ENCODE measurements at regions not wholly inside any gene's neighbourhood (a gene's known extent, or its start where the extent isn't known, plus 50 kb on each side); places are given as distances from the start of the nearest gene placed in this dataset.

DNA sequence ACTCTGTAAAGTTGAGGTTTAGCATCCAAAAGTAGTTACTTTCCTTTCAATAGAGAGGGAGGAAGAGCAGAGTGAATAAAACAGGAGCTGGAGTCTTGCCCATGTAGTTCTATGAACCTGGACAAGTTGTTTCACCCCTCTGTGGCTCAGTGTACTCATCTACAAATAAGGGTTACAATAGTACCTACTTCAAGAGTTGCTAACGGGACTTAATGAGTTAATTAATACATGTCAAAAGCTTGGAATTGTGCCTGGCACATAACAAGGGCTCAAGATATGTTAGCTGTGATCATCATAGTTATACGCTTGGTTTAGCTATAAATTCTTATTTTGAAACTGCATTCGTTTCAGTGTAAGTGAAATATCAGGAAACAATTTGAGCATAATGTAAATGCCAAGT, 388.5 kb upstream of the THBS1 start:
- no peaks in the 10 kb centered on the region for H3K9me3 ChIP-seq (ENCODE audit: control insufficient read depth, insufficient read depth, low read length)
- no peak overlapping the region for H3K9ac ChIP-seq (ENCODE audit: low read depth, low read length)
- no peaks in the 10 kb centered on the region for H3K4me1 ChIP-seq (ENCODE audit: insufficient read depth, low read length)
- H3K36me3 ChIP-seq (ENCODE audit: insufficient read depth, low read length): no peaks in the 10 kb centered on the region

GRCh38 chr15:39192979-39193560, 387.8 kb upstream of the THBS1 start:
- Histone ChIP-seq H3K36me3 (ENCODE audit: insufficient read depth, low read length) (no peaks in the 10 kb centered on the region), H3K4me1 (ENCODE audit: insufficient read depth, low read length) (no peaks in the 10 kb centered on the region)

DNA sequence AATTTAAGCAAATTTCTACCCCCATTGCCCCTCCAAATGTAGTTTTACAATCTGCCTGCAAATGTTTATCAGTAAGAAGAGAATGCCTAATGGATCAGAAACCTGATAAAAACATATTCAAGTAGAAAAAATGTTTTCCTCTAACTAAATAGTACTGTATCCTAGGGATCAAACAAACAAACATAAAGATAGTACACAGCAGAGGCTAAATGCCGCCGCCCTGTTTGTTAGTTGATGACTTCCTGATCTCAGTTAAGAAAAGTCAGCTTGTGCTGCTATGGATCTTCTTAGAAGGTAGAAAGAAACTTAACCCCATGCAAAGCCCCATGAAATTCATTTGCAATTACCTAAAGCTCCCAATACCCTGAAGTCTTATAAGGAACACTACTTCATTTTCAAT, 387.3 kb upstream of the THBS1 start:
- Histone ChIP-seq H3K36me3 (ENCODE audit: insufficient read depth, low read length) (no peaks in the 10 kb centered on the region), H3K9ac (ENCODE audit: low read depth, low read length) (no peak overlapping the region), H3K4me1 (ENCODE audit: insufficient read depth, low read length) (no peaks in the 10 kb centered on the region), H3K9me3 (ENCODE audit: control insufficient read depth, insufficient read depth, low read length) (no peaks in the 10 kb centered on the region)

More at GRCh38 chr15:39192979-39193560, 387.8 kb upstream of the THBS1 start:
- Histone ChIP-seq H3K9ac (ENCODE audit: low read depth, low read length) (no peak overlapping the region), H3K9me3 (ENCODE audit: control insufficient read depth, insufficient read depth, low read length) (no peaks in the 10 kb centered on the region)

GRCh38 chr15:39194106-39194830, 386.6 kb upstream of the THBS1 start:
- H3K9me3 ChIP-seq (ENCODE audit: control insufficient read depth, insufficient read depth, low read length): no peaks in the 10 kb centered on the region
- no peaks in the 10 kb centered on the region for H3K36me3 ChIP-seq (ENCODE audit: insufficient read depth, low read length)
- H3K4me1 ChIP-seq (ENCODE audit: insufficient read depth, low read length): no peaks in the 10 kb centered on the region
- no peak overlapping the region for H3K9ac ChIP-seq (ENCODE audit: low read depth, low read length)

DNA sequence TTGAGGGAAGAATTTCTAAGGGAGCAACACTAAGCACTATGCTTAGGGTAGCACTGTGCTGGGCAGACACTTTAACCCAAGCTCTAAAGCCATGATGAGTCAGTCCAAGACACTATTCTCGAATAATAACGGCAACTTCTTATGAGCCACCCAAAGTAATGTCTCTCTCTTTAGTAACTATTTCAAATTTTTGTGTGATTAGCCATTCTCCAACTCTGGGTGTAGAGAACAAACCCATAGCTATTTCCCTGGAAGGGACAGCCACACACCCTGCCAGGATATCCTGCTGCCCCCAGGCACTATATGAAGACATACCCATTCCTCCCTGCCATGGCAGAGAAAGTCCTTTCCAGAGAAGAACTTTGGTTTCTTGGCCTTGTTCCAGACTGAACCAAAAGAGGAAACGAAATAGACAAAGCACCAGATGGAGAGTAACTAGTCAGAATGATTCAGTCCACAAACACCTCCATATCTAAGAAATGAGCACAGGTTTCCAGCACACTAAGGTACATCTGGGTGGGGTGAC, 384.9 kb upstream of the THBS1 start:
- no peaks in the 10 kb centered on the region for H3K36me3 ChIP-seq (ENCODE audit: insufficient read depth, low read length)
- H3K4me1 ChIP-seq (ENCODE audit: insufficient read depth, low read length): peaks cover 4% of the 10 kb centered on the region; the same call in 1 of the 2 replicates
- H3K9me3 ChIP-seq (ENCODE audit: control insufficient read depth, insufficient read depth, low read length): no peaks in the 10 kb centered on the region
- no peak overlapping the region for H3K9ac ChIP-seq (ENCODE audit: low read depth, low read length)

DNA sequence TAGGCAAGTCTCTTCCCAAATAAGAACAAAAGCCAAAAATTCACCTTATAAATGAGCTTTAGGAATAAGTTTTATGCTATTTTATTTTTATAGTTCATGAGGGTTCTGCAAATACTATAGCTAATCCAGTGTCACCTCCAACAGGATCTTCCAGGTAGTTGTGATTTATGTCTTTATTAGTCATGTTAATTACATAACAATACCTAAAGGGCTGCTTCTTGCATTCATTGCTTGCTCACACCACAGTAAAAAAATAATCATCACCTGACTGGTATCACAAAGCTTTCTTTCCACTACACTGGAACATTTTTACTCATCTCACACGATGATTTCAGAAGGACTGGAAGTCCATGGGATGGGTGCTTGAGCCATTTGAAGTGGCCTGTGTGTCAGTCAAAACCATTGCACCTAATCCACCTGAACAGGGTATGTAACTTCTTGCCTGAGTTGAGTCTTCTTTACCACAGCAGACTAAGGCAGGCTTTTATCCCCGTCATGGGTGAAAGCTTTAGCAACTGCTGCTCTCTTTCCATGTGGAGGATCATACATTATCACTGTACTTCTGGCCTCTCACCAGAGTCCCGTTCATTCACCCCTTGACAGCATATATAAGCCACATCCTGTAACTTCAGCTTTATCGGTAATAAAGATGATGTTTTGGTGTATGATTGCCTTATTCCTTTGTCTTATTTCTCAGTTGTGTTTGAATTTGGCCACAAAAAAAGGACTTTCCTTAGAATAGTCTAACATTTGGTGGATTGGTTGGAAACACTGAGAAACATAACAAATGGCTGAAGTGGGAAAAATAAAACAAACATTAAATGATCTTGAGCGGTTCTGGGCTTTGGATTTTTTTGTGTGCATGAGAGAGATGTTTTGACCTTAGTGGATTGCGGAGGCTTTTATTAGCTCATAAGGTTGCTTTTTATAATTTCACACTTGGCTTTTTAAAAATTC, 382.6 kb upstream of the THBS1 start:
- Histone ChIP-seq H3K9ac (ENCODE audit: low read depth, low read length) (no peak overlapping the region), H3K9me3 (ENCODE audit: control insufficient read depth, insufficient read depth, low read length) (no peaks in the 10 kb centered on the region), H3K4me1 (ENCODE audit: insufficient read depth, low read length) (peaks cover 5% of the 10 kb centered on the region; the same call in 1 of the 2 replicates), H3K36me3 (ENCODE audit: insufficient read depth, low read length) (no peaks in the 10 kb centered on the region)

GRCh38 chr15:39199076-39199475, 381.8 kb upstream of the THBS1 start:
- Histone ChIP-seq H3K36me3 (ENCODE audit: insufficient read depth, low read length) (no peaks in the 10 kb centered on the region), H3K9ac (ENCODE audit: low read depth, low read length) (no peak overlapping the region), H3K4me1 (ENCODE audit: insufficient read depth, low read length) (peaks cover 5% of the 10 kb centered on the region; the same call in 1 of the 2 replicates), H3K9me3 (ENCODE audit: control insufficient read depth, insufficient read depth, low read length) (no peaks in the 10 kb centered on the region)

GRCh38 chr15:39200586-39200985, 380.3 kb upstream of the THBS1 start:
- no peaks in the 10 kb centered on the region; the same call in 1 of the 2 replicates for H3K9me3 ChIP-seq (ENCODE audit: control insufficient read depth, insufficient read depth, low read length)
- peak overlapping the region; percentile 18; the same call in 1 of the 2 replicates for H3K9ac ChIP-seq (ENCODE audit: low read depth, low read length)
- peaks cover 5% of the 10 kb centered on the region; the same call in 1 of the 2 replicates for H3K4me1 ChIP-seq (ENCODE audit: insufficient read depth, low read length)
- H3K36me3 ChIP-seq (ENCODE audit: insufficient read depth, low read length): no peaks in the 10 kb centered on the region

- no peak overlapping the region for H3K9ac ChIP-seq (ENCODE audit: low read depth, low read length)
- no peaks in the 10 kb centered on the region; the same call in 1 of the 2 replicates for H3K9me3 ChIP-seq (ENCODE audit: control insufficient read depth, insufficient read depth, low read length)
- H3K36me3 ChIP-seq (ENCODE audit: insufficient read depth, low read length): no peaks in the 10 kb centered on the region
- H3K4me1 ChIP-seq (ENCODE audit: insufficient read depth, low read length): peaks cover 5% of the 10 kb centered on the region; the same call in 1 of the 2 replicates
Measured at GRCh38 chr15:39202641-39203040, 378.2 kb upstream of the THBS1 start.

- H3K36me3 ChIP-seq (ENCODE audit: insufficient read depth, low read length): no peaks in the 10 kb centered on the region
- no peaks in the 10 kb centered on the region; the same call in 1 of the 2 replicates for H3K9me3 ChIP-seq (ENCODE audit: control insufficient read depth, insufficient read depth, low read length)
- peaks cover 5% of the 10 kb centered on the region; the same call in 1 of the 2 replicates for H3K4me1 ChIP-seq (ENCODE audit: insufficient read depth, low read length)
- no peak overlapping the region for H3K9ac ChIP-seq (ENCODE audit: low read depth, low read length)
Measured at GRCh38 chr15:39204031-39204430, 376.8 kb upstream of the THBS1 start.

GRCh38 chr15:39205081-39205480, 375.8 kb upstream of the THBS1 start:
- Histone ChIP-seq H3K9me3 (ENCODE audit: control insufficient read depth, insufficient read depth, low read length) (no peaks in the 10 kb centered on the region; the same call in 1 of the 2 replicates), H3K9ac (ENCODE audit: low read depth, low read length) (no peak overlapping the region)

DNA sequence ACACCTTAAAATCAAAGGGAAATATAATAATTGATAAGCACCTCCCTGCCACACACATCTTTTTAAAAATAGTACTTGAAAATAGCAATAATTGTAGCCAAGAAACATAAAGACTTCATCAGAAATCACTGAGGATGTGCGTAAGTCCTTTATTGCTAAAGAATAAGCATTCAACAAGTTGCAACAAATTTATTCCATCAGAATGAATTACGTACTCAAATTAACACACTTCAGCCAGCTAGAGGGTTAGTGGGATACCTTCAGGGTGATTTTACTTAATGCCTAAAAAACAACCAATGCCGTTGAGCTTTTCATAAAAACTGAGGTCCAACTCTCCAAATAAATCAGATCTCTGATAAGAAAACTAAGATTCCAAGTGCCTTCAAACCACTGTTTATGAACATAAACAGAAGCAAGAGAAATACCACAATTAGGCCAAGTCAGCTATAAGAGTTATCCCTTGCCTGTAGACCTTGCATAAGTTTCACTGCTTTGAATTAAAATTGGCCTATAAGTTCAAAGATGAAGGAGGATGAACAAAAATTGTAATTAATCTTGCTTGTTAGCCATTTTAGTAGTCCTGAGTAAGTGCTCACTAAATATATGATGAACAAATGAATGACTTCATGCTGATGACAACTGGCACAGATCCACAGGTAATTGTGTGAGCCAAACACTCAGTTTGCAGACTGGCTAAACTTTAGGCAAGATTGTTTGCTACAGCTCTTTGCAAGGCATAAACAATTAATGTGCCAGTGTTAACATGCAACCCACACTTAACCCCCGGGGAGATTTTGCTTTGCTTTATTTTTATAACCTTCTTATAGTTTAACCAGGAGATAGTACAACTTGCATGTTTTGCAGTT, 375.1 kb upstream of the THBS1 start:
- no peaks in the 10 kb centered on the region for H3K36me3 ChIP-seq (ENCODE audit: insufficient read depth, low read length)
- H3K9me3 ChIP-seq (ENCODE audit: control insufficient read depth, insufficient read depth, low read length): no peaks in the 10 kb centered on the region; the same call in 1 of the 2 replicates
- no peak overlapping the region for H3K9ac ChIP-seq (ENCODE audit: low read depth, low read length)
- H3K4me1 ChIP-seq (ENCODE audit: insufficient read depth, low read length): peaks cover 4% of the 10 kb centered on the region; the same call in 1 of the 2 replicates

More at GRCh38 chr15:39205081-39205480, 375.8 kb upstream of the THBS1 start:
- Histone ChIP-seq H3K36me3 (ENCODE audit: insufficient read depth, low read length) (no peaks in the 10 kb centered on the region), H3K4me1 (ENCODE audit: insufficient read depth, low read length) (peaks cover 5% of the 10 kb centered on the region; the same call in 1 of the 2 replicates)

DNA sequence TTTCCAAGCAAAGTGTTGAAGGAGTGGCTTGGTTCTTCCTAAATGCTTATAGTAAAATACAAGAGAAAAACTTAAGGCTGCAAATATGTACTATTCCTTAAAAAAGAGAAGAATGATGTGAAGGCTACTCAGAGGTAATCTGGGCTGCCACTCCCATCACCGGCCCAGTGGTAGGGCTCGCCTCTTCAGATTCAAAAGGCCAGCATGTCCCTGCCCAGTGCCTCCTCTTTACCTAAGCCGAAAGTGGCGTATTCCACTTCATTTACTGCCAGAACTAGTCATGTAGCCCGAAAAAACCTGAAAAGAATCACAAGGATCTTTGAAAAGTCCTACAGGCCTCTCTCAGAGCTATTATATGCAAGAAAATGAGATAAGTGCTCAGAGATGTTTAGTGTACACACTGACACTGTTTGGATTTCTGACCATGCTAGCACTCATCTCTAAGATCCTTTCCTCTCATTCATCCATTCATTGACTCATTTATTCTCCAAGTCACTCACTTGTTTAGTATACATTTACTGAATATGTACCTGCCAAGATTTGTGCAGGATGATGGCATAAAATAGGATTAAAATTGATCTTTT, 373.3 kb upstream of the THBS1 start:
- H3K9me3 ChIP-seq (ENCODE audit: control insufficient read depth, insufficient read depth, low read length): peaks cover 10% of the 10 kb centered on the region
- H3K4me1 ChIP-seq (ENCODE audit: insufficient read depth, low read length): no peaks in the 10 kb centered on the region
- peaks cover 6% of the 10 kb centered on the region; the same call in 1 of the 2 replicates for H3K36me3 ChIP-seq (ENCODE audit: insufficient read depth, low read length)
- H3K9ac ChIP-seq (ENCODE audit: low read depth, low read length): no peak overlapping the region

Measured in ES-I3 (cell line).